Testis (tissue), 2 donors: ENCODE measurements at regions not wholly inside any gene's neighbourhood (a gene's known extent, or its start where the extent isn't known, plus 50 kb on each side); places are given as distances from the start of the nearest gene placed in this dataset.
"Not testable (repeated sequence)": the region's sequence is repeated elsewhere in the genome, so short reads cannot be mapped to it uniquely, and the experiment has no call there.

Experiments
- POLR2A ChIP-seq: fragments of 450-650 bp; IDR thresholded peaks from one replicate; pipeline ENCODE4 v1.6.1; 2017; ENCODE audit warnings: antibody characterized with exemption, mild to moderate bottlenecking, moderate library complexity
- TF ChIP-seq, protein P1 (sequence below), 3 experiments: fragments of 450-650 bp in 2 of 3; fragments of 200-600 bp in 1 of 3; sonication (generic) in 1 of 3; IDR thresholded peaks; one replicate each; pipeline ENCODE4 v1.5.1; 2016 to 2019; ENCODE audit warnings: antibody characterized with exemption in 3 of 3, mild to moderate bottlenecking in 2 of 3, moderate library complexity in 1 of 3

DNA sequence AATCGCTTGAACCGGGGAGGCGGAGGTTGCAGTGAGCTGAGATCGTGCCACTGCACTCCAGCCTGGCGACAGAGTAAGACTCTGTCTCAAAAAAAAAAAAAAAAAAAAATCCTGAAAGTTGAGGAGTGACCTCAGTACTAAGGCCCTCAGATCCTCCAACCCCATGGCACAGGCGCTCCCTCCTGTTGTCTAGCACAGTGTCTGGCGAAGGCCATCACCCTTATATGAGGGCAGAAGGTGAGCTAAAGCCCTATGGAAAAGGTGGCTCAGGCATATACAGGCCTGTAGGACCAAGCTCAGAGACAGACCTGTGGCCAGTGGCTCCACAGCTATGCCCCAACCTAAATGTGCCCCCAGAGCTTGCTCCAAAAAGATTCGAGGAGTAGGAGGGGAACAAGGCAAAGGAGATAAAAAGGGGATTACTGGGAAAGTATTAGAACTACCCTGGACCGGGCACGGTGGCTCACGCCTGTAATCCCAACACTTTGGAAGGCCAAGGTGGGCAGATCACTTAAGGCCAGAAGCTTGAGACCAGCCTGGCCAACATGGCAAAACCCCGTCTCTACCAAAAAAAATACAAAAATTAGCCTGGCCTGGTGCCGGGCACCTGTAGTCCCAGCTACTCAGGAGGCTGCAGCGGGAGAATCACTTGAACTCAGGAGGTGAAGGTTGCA, 92.4 kb downstream of the GLUL start:
- TF ChIP-seq, protein P1, sequence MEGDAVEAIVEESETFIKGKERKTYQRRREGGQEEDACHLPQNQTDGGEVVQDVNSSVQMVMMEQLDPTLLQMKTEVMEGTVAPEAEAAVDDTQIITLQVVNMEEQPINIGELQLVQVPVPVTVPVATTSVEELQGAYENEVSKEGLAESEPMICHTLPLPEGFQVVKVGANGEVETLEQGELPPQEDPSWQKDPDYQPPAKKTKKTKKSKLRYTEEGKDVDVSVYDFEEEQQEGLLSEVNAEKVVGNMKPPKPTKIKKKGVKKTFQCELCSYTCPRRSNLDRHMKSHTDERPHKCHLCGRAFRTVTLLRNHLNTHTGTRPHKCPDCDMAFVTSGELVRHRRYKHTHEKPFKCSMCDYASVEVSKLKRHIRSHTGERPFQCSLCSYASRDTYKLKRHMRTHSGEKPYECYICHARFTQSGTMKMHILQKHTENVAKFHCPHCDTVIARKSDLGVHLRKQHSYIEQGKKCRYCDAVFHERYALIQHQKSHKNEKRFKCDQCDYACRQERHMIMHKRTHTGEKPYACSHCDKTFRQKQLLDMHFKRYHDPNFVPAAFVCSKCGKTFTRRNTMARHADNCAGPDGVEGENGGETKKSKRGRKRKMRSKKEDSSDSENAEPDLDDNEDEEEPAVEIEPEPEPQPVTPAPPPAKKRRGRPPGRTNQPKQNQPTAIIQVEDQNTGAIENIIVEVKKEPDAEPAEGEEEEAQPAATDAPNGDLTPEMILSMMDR (IDR thresholded peaks at IDR 0.05): not testable (repeated sequence)
- not testable (repeated sequence) for TF ChIP-seq POLR2A
